ENCODE measurements at regions not wholly inside any gene's neighbourhood (a gene's known extent, or its start where the extent isn't known, plus 50 kb on each side); places are given as distances from the start of the nearest gene placed in this dataset.

DNA sequence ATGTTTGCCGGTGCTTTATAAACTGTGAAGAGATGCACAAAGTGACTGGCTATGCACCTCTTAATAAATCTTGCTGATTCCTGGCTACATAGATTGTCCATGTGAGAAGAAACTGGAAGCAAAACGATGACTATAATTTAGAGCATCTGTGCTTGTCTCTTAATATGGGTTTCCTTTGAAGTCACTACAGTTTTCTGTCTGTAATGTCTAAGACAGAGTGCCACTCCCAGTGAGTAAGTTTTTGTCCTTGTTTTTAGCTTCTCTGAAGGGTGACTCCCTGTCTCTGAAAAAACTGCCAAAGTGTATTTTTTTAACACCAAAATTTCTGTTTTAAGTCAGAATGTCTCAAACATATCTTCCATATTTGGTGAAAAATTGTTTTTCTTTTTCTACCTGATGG is 175.1 kb downstream of the FASLG start:
- 88 to 94% (median 93%) methylated on average over 2 of the region's 2 CpGs for WGBS, 5 donors
- no peak for DNase-seq
- H3K4me1 ChIP-seq, result no peaks in the 10 kb centered on the region
- no peaks in the 10 kb centered on the region for H3K36me3 ChIP-seq
- H3K27me3 ChIP-seq, result no peaks in the 10 kb centered on the region
- intact Hi-C loops (cut with DNase I; ENCODE audit: low total_unique reads), result no loop called here
- H3K27ac ChIP-seq, result no peak overlapping the region
- H3K4me3 ChIP-seq, result no peak overlapping the region
- TF ChIP-seq POLR2AphosphoS5 (IDR thresholded peaks at IDR 0.05) (no peak), POLR2A (IDR thresholded peaks at IDR 0.05) (no peak), EP300 (IDR thresholded peaks at IDR 0.05) (no peak)
- TF ChIP-seq, protein P1, sequence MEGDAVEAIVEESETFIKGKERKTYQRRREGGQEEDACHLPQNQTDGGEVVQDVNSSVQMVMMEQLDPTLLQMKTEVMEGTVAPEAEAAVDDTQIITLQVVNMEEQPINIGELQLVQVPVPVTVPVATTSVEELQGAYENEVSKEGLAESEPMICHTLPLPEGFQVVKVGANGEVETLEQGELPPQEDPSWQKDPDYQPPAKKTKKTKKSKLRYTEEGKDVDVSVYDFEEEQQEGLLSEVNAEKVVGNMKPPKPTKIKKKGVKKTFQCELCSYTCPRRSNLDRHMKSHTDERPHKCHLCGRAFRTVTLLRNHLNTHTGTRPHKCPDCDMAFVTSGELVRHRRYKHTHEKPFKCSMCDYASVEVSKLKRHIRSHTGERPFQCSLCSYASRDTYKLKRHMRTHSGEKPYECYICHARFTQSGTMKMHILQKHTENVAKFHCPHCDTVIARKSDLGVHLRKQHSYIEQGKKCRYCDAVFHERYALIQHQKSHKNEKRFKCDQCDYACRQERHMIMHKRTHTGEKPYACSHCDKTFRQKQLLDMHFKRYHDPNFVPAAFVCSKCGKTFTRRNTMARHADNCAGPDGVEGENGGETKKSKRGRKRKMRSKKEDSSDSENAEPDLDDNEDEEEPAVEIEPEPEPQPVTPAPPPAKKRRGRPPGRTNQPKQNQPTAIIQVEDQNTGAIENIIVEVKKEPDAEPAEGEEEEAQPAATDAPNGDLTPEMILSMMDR (IDR thresholded peaks at IDR 0.05), result no peak
- no peaks in the 10 kb centered on the region for H3K9me3 ChIP-seq

DNA sequence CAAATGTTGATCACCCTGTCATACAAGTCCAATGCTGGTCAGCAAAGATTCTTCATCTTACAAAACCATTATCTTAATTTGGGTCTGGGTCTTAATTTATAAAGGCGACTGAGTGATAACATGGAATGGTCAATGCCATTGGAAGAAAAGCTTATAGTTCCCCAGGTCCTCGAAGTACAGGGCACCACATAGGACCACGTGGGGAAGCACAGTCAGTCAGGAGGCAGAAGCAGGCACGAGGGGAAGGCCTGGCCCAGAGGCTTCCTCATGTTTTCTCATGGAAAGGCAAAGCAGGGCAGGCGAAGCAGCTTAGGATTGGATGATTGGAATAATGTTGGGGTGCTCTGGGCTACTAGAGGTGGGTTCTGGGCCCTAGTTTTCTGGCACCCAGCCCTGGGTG is 175.7 kb downstream of the FASLG start:
- Histone ChIP-seq H3K4me3 (no peak overlapping the region), H3K27ac (no peak overlapping the region), H3K36me3 (no peaks in the 10 kb centered on the region), H3K9me3 (no peaks in the 10 kb centered on the region), H3K4me1 (no peaks in the 10 kb centered on the region), H3K27me3 (no peaks in the 10 kb centered on the region)
- WGBS, 5 donors, result 85 to 92% (median 89%) methylated on average over 5 of the region's 5 CpGs
- DNase-seq, result no peak
- intact Hi-C loops (cut with DNase I; ENCODE audit: low total_unique reads), result no loop called here
- TF ChIP-seq POLR2A (IDR thresholded peaks at IDR 0.05) (no peak), POLR2AphosphoS5 (IDR thresholded peaks at IDR 0.05) (no peak), EP300 (IDR thresholded peaks at IDR 0.05) (no peak)
- TF ChIP-seq, protein P1 (IDR thresholded peaks at IDR 0.05), result no peak

DNA sequence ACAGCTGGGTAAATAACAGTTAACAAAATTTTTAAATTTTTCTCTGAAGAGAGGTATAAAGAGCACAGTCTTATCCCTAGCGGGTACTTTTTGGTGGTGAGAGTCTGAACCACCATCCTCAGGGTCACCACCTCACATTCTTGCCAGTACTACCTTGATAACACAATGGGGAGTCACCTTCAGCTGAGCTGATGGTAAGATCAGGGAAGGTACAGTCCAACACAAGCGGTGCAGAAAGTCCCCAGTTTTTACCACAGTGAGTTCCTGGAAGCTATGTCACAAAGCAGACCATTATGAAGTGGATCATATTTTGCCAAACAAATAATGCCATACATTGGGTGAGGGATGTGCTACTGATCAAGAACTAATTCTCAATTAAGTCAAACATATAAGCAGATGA is 176.9 kb downstream of the FASLG start:
- TF ChIP-seq, protein P1 (IDR thresholded peaks at IDR 0.05), result no peak
- TF ChIP-seq EP300 (IDR thresholded peaks at IDR 0.05) (no peak), POLR2AphosphoS5 (IDR thresholded peaks at IDR 0.05) (no peak)
- intact Hi-C loops (cut with DNase I; ENCODE audit: low total_unique reads), result no loop called here
- no peaks in the 10 kb centered on the region for H3K27me3 ChIP-seq
- H3K36me3 ChIP-seq, result no peaks in the 10 kb centered on the region
- H3K27ac ChIP-seq, result no peak overlapping the region
- no peaks in the 10 kb centered on the region for H3K9me3 ChIP-seq
- 72 to 88% (median 84%) methylated on average over 2 of the region's 2 CpGs for WGBS, 5 donors
- DNase-seq, result no peak
- H3K4me3 ChIP-seq, result no peak overlapping the region
- H3K4me1 ChIP-seq, result no peaks in the 10 kb centered on the region

DNA sequence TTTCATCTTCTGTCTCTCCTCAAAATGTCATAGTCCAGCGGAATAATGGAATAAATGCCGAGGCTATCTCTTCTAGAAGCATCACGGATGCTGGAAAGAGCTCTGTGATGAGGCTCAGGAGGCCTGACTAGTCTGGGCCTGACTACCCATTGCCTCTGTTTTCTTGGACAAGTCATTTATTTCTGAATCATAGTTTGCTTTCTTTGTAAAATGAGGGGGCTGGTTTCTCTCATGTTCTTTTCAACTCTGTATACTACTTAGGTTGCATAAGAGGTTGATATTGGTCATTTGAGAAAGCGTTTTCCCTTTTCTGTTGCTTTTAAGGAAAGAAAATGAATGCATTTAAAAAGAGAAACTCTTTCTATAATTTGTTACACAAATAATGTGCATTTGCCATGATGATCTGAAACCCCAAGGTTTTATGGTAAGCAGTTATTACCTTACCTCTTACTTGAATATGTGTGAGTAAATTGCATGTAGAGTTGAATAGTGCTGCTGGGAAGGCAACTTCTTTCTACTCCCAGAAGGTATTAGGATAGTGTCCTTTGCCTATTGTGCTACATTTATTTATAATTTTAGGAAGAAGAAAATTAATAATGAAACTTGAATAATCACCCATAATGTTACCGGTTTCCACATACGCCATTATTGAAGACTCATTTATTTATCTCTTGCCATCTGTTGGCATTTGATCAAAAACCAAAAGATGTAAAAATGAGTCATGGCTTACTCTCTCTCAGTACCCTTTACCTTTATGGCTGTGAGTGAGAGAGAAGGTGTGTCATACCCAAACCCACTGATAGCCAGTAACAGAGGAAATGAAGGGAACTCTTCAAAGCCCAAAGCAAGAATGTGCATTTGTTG is 179.1 kb downstream of the FASLG start:
- no peak for TF ChIP-seq POLR2AphosphoS5 (IDR thresholded peaks at IDR 0.05)
- TF ChIP-seq EP300 (IDR thresholded peaks at IDR 0.05), result no peak
- TF ChIP-seq, protein P1 (IDR thresholded peaks at IDR 0.05), result no peak
- TF ChIP-seq POLR2A (IDR thresholded peaks at IDR 0.05), result no peak
- no peak overlapping the region for H3K4me3 ChIP-seq
- no peaks in the 10 kb centered on the region for H3K9me3 ChIP-seq
- peaks cover 0 to 3% (median under 1%) of the 10 kb centered on the region in 4 donors for H3K4me1 ChIP-seq
- 70 to 91% (median 77%) methylated on average over 6 of the region's 6 CpGs for WGBS, 5 donors
- DNase-seq, result no peak
- no peaks in the 10 kb centered on the region for H3K36me3 ChIP-seq
- intact Hi-C loops (cut with DNase I; ENCODE audit: low total_unique reads), result no loop called here
- no peaks in the 10 kb centered on the region for H3K27me3 ChIP-seq
- H3K27ac ChIP-seq, result no peak overlapping the region

Data from stomach (tissue), 8 donors.